Astrocyte (in vitro differentiated cells and primary cell): ENCODE measurements at regions not wholly inside any gene's neighbourhood (a gene's known extent, or its start where the extent isn't known, plus 50 kb on each side); places are given as distances from the start of the nearest gene placed in this dataset.

Experiments used
- DNase-seq: peaks from one replicate; pipeline ENCODE4 v3.0.0-alpha.2; 2010; ENCODE audit warnings: low read depth
- FAIRE-seq: peaks from 2 replicates; lab custom pipeline; 2011; peaks lifted over from hg19 to GRCh38; lab: Jason Lieb, UNC
- H2AFZ ChIP-seq: 2 replicates; pipeline ENCODE4 v1.6.0; 2012; ENCODE audit warnings: low read depth, low read length, inconsistent platforms
- H3K27ac ChIP-seq: 2 replicates; pipeline ENCODE4 v1.5.1; 2011; ENCODE audit warnings: low read depth, low read length, inconsistent platforms
- H3K27me3 ChIP-seq: 2 replicates; pipeline ENCODE4 v1.6.0; 2011; ENCODE audit warnings: low read length, inconsistent platforms; ENCODE audit not compliant: insufficient read depth
- H3K36me3 ChIP-seq: 2 replicates; pipeline ENCODE4 v1.5.1; 2011; ENCODE audit warnings: low read length, inconsistent platforms; ENCODE audit not compliant: insufficient read depth
- H3K4me1 ChIP-seq: 2 replicates; pipeline ENCODE4 v1.5.1; 2011; ENCODE audit warnings: low read length, inconsistent platforms; ENCODE audit not compliant: insufficient read depth
- H3K4me2 ChIP-seq: 2 replicates; pipeline ENCODE4 v1.6.0; 2012; ENCODE audit warnings: low read length, inconsistent platforms
- H3K4me3 ChIP-seq: 2 replicates; pipeline ENCODE4 v1.5.1; 2011; ENCODE audit warnings: low read depth, mild to moderate bottlenecking, low read length, inconsistent platforms; ENCODE audit not compliant: insufficient read depth
- H3K79me2 ChIP-seq: 2 replicates; pipeline ENCODE4 v1.6.0; 2012; ENCODE audit warnings: mild to moderate bottlenecking, low read length, inconsistent platforms; ENCODE audit not compliant: insufficient read depth
- H3K9ac ChIP-seq: 2 replicates; pipeline ENCODE4 v1.6.0; 2012; ENCODE audit warnings: mild to moderate bottlenecking, low read length, inconsistent platforms
- H3K9me3 ChIP-seq: 2 replicates; pipeline ENCODE4 v1.5.1; 2012; ENCODE audit warnings: low read depth, mild to moderate bottlenecking, low read length, inconsistent platforms; ENCODE audit not compliant: insufficient read depth
- H4K20me1 ChIP-seq: 2 replicates; pipeline ENCODE4 v1.6.0; 2012; ENCODE audit warnings: low read length, inconsistent platforms; ENCODE audit not compliant: insufficient read depth
- H3K27ac Mint-ChIP-seq: one replicate; pipeline ENCODE4 v1.8.0; 2021; ENCODE audit warnings: mild to moderate bottlenecking, mixed read lengths; ENCODE audit not compliant: unreplicated experiment
- H3K27me3 Mint-ChIP-seq: one replicate; pipeline ENCODE4 v1.8.0; 2021; ENCODE audit warnings: low read depth, mixed read lengths; ENCODE audit not compliant: unreplicated experiment
- H3K36me3 Mint-ChIP-seq: one replicate; pipeline ENCODE4 v1.8.0; 2021; ENCODE audit warnings: low read depth, mixed read lengths; ENCODE audit not compliant: unreplicated experiment
- H3K4me1 Mint-ChIP-seq: one replicate; pipeline ENCODE4 v1.8.0; 2021; ENCODE audit warnings: low read depth, mixed read lengths; ENCODE audit not compliant: unreplicated experiment
- H3K4me3 Mint-ChIP-seq: one replicate; pipeline ENCODE4 v1.8.0; 2021; ENCODE audit warnings: mild to moderate bottlenecking, moderate library complexity, mixed read lengths; ENCODE audit not compliant: unreplicated experiment
- H3K9me3 Mint-ChIP-seq: one replicate; pipeline ENCODE4 v1.8.0; 2021; ENCODE audit warnings: mild to moderate bottlenecking, mixed read lengths; ENCODE audit not compliant: unreplicated experiment
- CTCF ChIP-seq: IDR thresholded peaks from 2 replicates; pipeline ENCODE4 v1.5.1; 2011; ENCODE audit warnings: low read depth, mild to moderate bottlenecking, inconsistent platforms, low read length, moderate library complexity; ENCODE audit not compliant: insufficient read depth
- EZH2 ChIP-seq: IDR thresholded peaks from 2 replicates; pipeline ENCODE4 v1.6.1; 2012; ENCODE audit warnings: mild to moderate bottlenecking, low read length, inconsistent platforms; ENCODE audit not compliant: insufficient read depth

- TF ChIP-seq EZH2 (no peak), CTCF (no peak)
- Histone ChIP-seq H3K27me3 (no peaks in the 10 kb centered on the region), H3K4me2 (no peak overlapping the region), H3K9ac (no peak overlapping the region), H3K79me2 (no peaks in the 10 kb centered on the region), H4K20me1 (no peaks in the 10 kb centered on the region), H3K9me3 (no peaks in the 10 kb centered on the region), H3K36me3 (no peaks in the 10 kb centered on the region), H3K27ac (no peak overlapping the region), H3K4me3 (no peak overlapping the region), H3K4me1 (no peaks in the 10 kb centered on the region), H2AFZ (no peak overlapping the region)
- Mint-ChIP-seq H3K36me3 (no peaks in the 10 kb centered on the region), H3K4me1 (peaks cover 4% of the 10 kb centered on the region), H3K4me3 (no peak overlapping the region), H3K9me3 (peaks cover 5% of the 10 kb centered on the region), H3K27me3 (no peaks in the 10 kb centered on the region), H3K27ac (no peak overlapping the region)
- DNase-seq = no peak
- FAIRE-seq = no peak
Observed at GRCh38 chr6:156004796-156005195, 549.2 kb upstream of the NOX3 start.

GRCh38 chr6:155996151-155996550 lies 540.5 kb upstream of the NOX3 start:
- no peak overlapping the region for H3K27ac Mint-ChIP-seq
- peaks cover 2% of the 10 kb centered on the region for H3K9me3 ChIP-seq
- H2AFZ ChIP-seq = no peak overlapping the region
- DNase-seq (no peak), FAIRE-seq (no peak)
- H4K20me1 ChIP-seq = no peaks in the 10 kb centered on the region
- H3K9me3 Mint-ChIP-seq = no peaks in the 10 kb centered on the region
- TF ChIP-seq CTCF (no peak), EZH2 (no peak)
- no peaks in the 10 kb centered on the region for H3K36me3 ChIP-seq
- no peak overlapping the region for H3K9ac ChIP-seq
- H3K36me3 Mint-ChIP-seq = no peaks in the 10 kb centered on the region
- no peak overlapping the region for H3K4me2 ChIP-seq
- H3K4me3 ChIP-seq = no peak overlapping the region
- H3K4me1 Mint-ChIP-seq = no peaks in the 10 kb centered on the region
- no peak overlapping the region for H3K4me3 Mint-ChIP-seq
- H3K79me2 ChIP-seq = no peaks in the 10 kb centered on the region
- H3K27ac ChIP-seq = no peak overlapping the region
- H3K27me3 Mint-ChIP-seq = no peaks in the 10 kb centered on the region
- H3K27me3 ChIP-seq = no peaks in the 10 kb centered on the region
- no peaks in the 10 kb centered on the region for H3K4me1 ChIP-seq

DNA sequence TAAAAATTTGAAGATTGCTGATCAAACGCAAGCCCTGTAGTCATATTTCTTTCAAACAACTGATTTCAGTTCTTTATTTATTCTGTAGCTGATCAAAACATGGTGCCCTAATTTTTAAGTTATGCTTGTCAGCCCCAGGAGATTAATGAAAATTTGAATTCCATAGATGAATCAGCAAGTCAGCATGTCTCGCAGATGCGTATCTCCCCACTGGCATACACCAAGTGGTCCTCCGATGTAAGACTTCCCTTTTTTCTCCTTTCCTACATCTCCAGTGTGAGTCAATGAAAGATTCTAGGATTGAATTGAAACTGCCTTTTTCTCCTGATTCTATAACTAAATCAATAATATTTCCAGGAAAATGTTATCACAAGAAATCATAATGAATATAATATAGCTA lies 539.6 kb upstream of the NOX3 start:
- DNase-seq (no peak), FAIRE-seq (no peak)
- Histone ChIP-seq H3K27ac (no peak overlapping the region), H3K4me2 (no peak overlapping the region), H3K4me3 (no peak overlapping the region), H2AFZ (no peak overlapping the region), H3K9me3 (peaks cover 2% of the 10 kb centered on the region), H4K20me1 (no peaks in the 10 kb centered on the region), H3K4me1 (no peaks in the 10 kb centered on the region), H3K79me2 (no peaks in the 10 kb centered on the region), H3K27me3 (no peaks in the 10 kb centered on the region), H3K36me3 (no peaks in the 10 kb centered on the region), H3K9ac (no peak overlapping the region)
- TF ChIP-seq EZH2 (no peak), CTCF (no peak)
- Mint-ChIP-seq H3K36me3 (no peaks in the 10 kb centered on the region), H3K4me1 (no peaks in the 10 kb centered on the region), H3K9me3 (no peaks in the 10 kb centered on the region), H3K27ac (no peak overlapping the region), H3K4me3 (no peak overlapping the region), H3K27me3 (no peaks in the 10 kb centered on the region)
